Stomach (tissue), 8 donors: ENCODE measurements at regions not wholly inside any gene's neighbourhood (a gene's known extent, or its start where the extent isn't known, plus 50 kb on each side); places are given as distances from the start of the nearest gene placed in this dataset.
A peak's percentile ranks its signal among the peaks of the same experiment; 100 is the strongest.

Source experiments
- DNase-seq, 2 donors: peaks; one replicate each; pipeline versions ENCODE4 v3.0.0 to v3.0.0-alpha.2; 2013 to 2019
- H3K27ac ChIP-seq, 5 donors: fragments of 200-600 bp in 4 of 5; sonication (generic) in 4 of 5; one replicate each; pipeline ENCODE4 v1.5.1; 2013 to 2019; ENCODE audit warnings: mild to moderate bottlenecking in 1 of 5, moderate library complexity in 1 of 5
- H3K27me3 ChIP-seq, 3 donors: fragments of 200-600 bp; sonication (generic); one replicate each; pipeline ENCODE4 v1.5.1; 2017 to 2019; ENCODE audit warnings: mixed run types in 1 of 3
- H3K36me3 ChIP-seq, 4 donors: fragments of 200-600 bp; sonication (generic); 1 replicate in 3 of 4; 2 replicates in 1 of 4; pipeline ENCODE4 v1.5.1; 2016 to 2019
- H3K4me1 ChIP-seq, 4 donors: fragments of 200-600 bp; sonication (generic); one replicate each; pipeline ENCODE4 v1.5.1; 2016 to 2019
- H3K4me3 ChIP-seq, 4 donors: fragments of 200-600 bp; sonication (generic) in 3 of 4; one replicate each; pipeline ENCODE4 v1.5.1; 2016 to 2019; ENCODE audit warnings: mild to moderate bottlenecking in 1 of 4
- H3K9me3 ChIP-seq, 4 donors: fragments of 200-600 bp; sonication (generic); one replicate each; pipeline ENCODE4 v1.5.1; 2016 to 2019
- EP300 ChIP-seq: sonication (generic); formaldehyde crosslinking; IDR thresholded peaks from one replicate; pipeline ENCODE4 v1.6.1; 2017; ENCODE audit warnings: antibody characterized with exemption
- POLR2A ChIP-seq, 4 donors: fragments of 450-650 bp; IDR thresholded peaks; one replicate each; pipeline ENCODE4 v1.6.1; 2016; ENCODE audit warnings: antibody characterized with exemption in 4 of 4, control low read depth in 2 of 4, mild to moderate bottlenecking in 1 of 4, moderate library complexity in 1 of 4
- POLR2AphosphoS5 ChIP-seq, 3 donors: sonication (generic); formaldehyde crosslinking; IDR thresholded peaks; one replicate each; pipeline ENCODE4 v1.6.1; 2016; ENCODE audit warnings: antibody characterized with exemption in 3 of 3
- WGBS, 5 donors: extraction: QIAGEN DNeasy Blood & Tissue Kit in 3 of 5; methylation state at CpG; one replicate each; pipeline versions ENCODE4 v1.1.5 to v1.1.7; 2013 to 2018; 5-methylcytosine and 5-hydroxymethylcytosine counted together
- intact Hi-C: fragments of 100-400 bp; cut with DNase I; formaldehyde crosslinking; loops from one replicate; pipeline ENCODE4 v1.15.1; 2023; ENCODE audit warnings: low total_unique reads
- TF ChIP-seq, protein P1 (sequence below), 7 experiments: fragments of 450-650 bp in 4 of 7; fragments of 200-600 bp in 3 of 7; sonication (generic) in 3 of 7; IDR thresholded peaks; one replicate each; pipeline ENCODE4 v1.5.1; 2016 to 2019; ENCODE audit warnings: antibody characterized with exemption in 7 of 7, control low read depth in 2 of 7, mild to moderate bottlenecking in 1 of 7
- donor health status: healthy with polysubstance abuse.
- donor health status: Bipolar disorder and iron deficiency.
- donor health status: healthy.

DNA sequence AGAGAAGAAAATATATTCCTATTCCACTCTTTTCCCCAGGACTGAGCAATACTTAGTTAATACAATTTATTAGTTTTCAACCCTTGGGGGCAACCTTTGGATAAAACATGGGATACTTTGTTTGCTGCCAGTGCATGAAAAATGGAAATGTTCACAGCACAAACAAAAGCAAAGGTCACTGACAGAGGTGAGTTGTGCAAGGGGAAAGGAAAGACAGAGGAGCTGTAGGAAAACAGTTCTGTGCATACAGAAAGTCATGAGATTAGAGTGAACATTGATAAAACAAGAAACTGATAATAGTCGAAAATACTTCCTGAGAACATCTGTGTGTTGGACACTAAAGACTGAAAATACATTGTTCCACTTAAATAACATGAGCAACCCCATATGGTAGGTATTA, 779.8 kb downstream of the TLE4 start:
- no peak for TF ChIP-seq POLR2A (IDR thresholded peaks at IDR 0.05)
- TF ChIP-seq EP300, result no peak
- TF ChIP-seq POLR2AphosphoS5 (IDR thresholded peaks at IDR 0.05), result no peak
- TF ChIP-seq, protein P1, sequence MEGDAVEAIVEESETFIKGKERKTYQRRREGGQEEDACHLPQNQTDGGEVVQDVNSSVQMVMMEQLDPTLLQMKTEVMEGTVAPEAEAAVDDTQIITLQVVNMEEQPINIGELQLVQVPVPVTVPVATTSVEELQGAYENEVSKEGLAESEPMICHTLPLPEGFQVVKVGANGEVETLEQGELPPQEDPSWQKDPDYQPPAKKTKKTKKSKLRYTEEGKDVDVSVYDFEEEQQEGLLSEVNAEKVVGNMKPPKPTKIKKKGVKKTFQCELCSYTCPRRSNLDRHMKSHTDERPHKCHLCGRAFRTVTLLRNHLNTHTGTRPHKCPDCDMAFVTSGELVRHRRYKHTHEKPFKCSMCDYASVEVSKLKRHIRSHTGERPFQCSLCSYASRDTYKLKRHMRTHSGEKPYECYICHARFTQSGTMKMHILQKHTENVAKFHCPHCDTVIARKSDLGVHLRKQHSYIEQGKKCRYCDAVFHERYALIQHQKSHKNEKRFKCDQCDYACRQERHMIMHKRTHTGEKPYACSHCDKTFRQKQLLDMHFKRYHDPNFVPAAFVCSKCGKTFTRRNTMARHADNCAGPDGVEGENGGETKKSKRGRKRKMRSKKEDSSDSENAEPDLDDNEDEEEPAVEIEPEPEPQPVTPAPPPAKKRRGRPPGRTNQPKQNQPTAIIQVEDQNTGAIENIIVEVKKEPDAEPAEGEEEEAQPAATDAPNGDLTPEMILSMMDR (IDR thresholded peaks at IDR 0.05), result no peak
- H3K36me3 ChIP-seq, result no peaks in the 10 kb centered on the region
- WGBS, 5 donors, result 23 to 43% (median 28%) methylated on average over 1 of the region's 1 CpG

DNA sequence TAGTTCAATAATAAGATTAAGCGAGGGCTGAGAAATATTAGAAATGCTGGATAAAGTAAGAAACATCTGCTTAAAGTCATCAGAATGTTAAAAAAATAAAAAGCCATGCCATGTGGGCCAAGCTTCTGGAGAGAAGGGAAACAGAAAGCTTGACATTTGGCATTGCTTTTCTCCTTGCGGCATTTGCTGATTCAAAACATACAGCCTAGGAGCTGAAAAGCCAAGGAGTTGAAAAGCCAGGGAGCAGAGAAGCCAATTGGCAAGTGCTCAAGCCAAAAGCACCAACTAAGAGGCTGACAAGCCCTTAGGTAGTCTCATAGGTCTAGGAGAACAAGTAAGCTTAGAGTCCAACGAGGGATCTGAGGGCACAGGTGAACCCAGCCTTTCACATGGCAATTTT, 754.3 kb downstream of the TLE4 start:
- H3K27me3 ChIP-seq, result no peaks in the 10 kb centered on the region
- intact Hi-C loops, result no loop called here
- no peak for TF ChIP-seq POLR2AphosphoS5 (IDR thresholded peaks at IDR 0.05)
- no peak overlapping the region for H3K27ac ChIP-seq
- H3K36me3 ChIP-seq, result no peaks in the 10 kb centered on the region
- H3K4me3 ChIP-seq, result no peak overlapping the region
- H3K4me1 ChIP-seq, result peaks cover 0 to 8% (median 0%) of the 10 kb centered on the region in 4 donors
- DNase-seq, result no peak
- peaks cover 0 to 11% (median 0%) of the 10 kb centered on the region in 4 donors for H3K9me3 ChIP-seq
- 67 to 81% (median 74%) methylated on average over 3 of the region's 3 CpGs for WGBS, 5 donors

More for the DNA sequence above, 779.8 kb downstream of the TLE4 start:
- DNase-seq, result no peak
- H3K27ac ChIP-seq, result no peak overlapping the region
- H3K9me3 ChIP-seq, result no peaks in the 10 kb centered on the region
- no peaks in the 10 kb centered on the region for H3K27me3 ChIP-seq
- H3K4me1 ChIP-seq, result no peaks in the 10 kb centered on the region
- intact Hi-C loops, result no loop called here
- H3K4me3 ChIP-seq, result no peak overlapping the region

DNA sequence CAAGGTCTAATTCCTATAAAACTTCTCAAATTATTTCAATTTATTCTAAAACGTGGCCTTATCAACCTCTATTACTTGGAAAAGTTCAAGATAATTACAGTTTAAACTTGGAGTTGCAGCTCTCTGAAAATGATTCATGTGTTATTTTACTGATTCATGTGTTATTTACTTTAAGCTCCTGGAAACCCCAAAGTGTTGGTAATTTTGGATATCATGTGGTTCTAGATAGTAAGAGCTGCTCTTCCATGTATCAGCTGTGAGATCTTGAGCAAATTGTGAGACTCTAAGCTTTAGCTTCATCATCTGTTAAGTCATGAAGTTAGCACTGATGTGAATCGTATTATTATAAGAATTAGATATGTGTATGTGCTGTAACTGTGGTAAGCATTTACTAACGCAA, 749.2 kb downstream of the TLE4 start:
- DNase-seq, result no peak
- 49 to 59% (median 55%) methylated on average over 3 of the region's 3 CpGs for WGBS, 5 donors
- Histone ChIP-seq H3K9me3 (no peaks in the 10 kb centered on the region), H3K4me1 (peaks cover 0 to 4% (median 0%) of the 10 kb centered on the region in 4 donors), H3K27ac (no peak overlapping the region), H3K4me3 (no peak overlapping the region), H3K36me3 (no peaks in the 10 kb centered on the region), H3K27me3 (no peaks in the 10 kb centered on the region)
- TF ChIP-seq, protein P1 (IDR thresholded peaks at IDR 0.05), result no peak
- TF ChIP-seq POLR2A (IDR thresholded peaks at IDR 0.05) (no peak), POLR2AphosphoS5 (IDR thresholded peaks at IDR 0.05) (no peak), EP300 (no peak)
- intact Hi-C loops, result no loop called here

DNA sequence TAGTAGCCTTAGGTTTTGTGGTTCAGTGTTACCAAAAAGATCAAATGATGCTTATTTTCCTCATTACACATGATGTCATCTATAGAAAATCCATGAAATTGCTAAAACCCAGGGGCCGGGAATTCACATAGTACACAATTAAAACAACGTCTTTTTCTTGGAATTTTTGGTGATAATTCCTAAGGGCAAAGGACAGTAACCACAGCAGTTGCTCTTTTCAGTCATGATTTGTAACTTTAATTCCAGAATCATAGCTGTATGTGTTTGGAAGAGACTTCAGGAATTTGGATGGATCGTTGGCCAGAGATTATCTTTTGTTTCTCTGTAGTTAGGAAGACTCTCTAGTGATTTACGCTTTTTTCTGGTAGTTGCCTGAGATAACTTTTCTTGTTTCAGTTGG, 748.7 kb downstream of the TLE4 start:
- Histone ChIP-seq H3K9me3 (no peaks in the 10 kb centered on the region), H3K27ac (no peak overlapping the region), H3K27me3 (no peaks in the 10 kb centered on the region), H3K4me3 (no peak overlapping the region), H3K4me1 (no peaks in the 10 kb centered on the region), H3K36me3 (no peaks in the 10 kb centered on the region)
- 59 to 75% (median 67%) methylated on average over 4 of the region's 4 CpGs for WGBS, 5 donors
- TF ChIP-seq POLR2A (IDR thresholded peaks at IDR 0.05) (no peak), POLR2AphosphoS5 (IDR thresholded peaks at IDR 0.05) (no peak), EP300 (no peak)
- TF ChIP-seq, protein P1 (IDR thresholded peaks at IDR 0.05), result no peak
- DNase-seq, result peak in 1 of 2 donors; percentile 14
- intact Hi-C loops, result no loop called here

DNA sequence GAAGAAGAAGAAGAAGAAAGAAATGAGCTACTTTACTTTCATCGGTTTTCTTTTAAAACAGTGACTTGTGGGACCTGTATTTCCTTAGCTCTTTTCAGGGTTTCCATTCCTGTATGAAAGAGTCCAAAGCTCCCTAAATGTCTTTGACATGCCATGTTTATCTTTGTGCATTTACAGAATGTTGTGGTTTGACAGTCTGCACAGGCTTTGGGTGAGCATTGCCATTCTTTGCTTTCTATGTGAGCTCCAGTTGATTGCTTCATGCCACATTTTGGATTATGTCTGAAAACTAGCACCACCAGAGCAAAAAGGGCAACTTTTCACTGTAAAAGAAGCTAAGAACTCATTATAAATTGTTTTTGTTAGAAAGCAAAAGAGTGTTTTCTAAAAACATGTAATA, 733.4 kb downstream of the TLE4 start:
- DNase-seq, result no peak
- no peak overlapping the region for H3K27ac ChIP-seq
- no peaks in the 10 kb centered on the region for H3K36me3 ChIP-seq
- no peak overlapping the region for H3K4me3 ChIP-seq
- TF ChIP-seq, protein P1 (IDR thresholded peaks at IDR 0.05), result no peak
- no peaks in the 10 kb centered on the region for H3K27me3 ChIP-seq
- 86 to 100% (median 86%) methylated on average over 1 of the region's 1 CpG for WGBS, 5 donors
- no peaks in the 10 kb centered on the region for H3K9me3 ChIP-seq
- intact Hi-C loops, result no loop called here
- no peaks in the 10 kb centered on the region for H3K4me1 ChIP-seq
